K562 (cell line): ENCODE measurements at regions not wholly inside any gene's neighbourhood (a gene's known extent, or its start where the extent isn't known, plus 50 kb on each side); places are given as distances from the start of the nearest gene placed in this dataset.

Source experiments
- ATAC-seq: fragments of 200-7000 bp; cut with Tn5 transposase; 3 replicates; pipeline ENCODE4 v1.9.1; 2020; ENCODE audit warnings: moderate library complexity
- BruUV-seq: library from RNA; stranded (reverse); fragments of 400-500 nt; replicated peaks from 2 replicates; lab custom pipeline; 2021; lab: Mats Ljungman, UMichigan
- CTCF ChIA-PET: fragments of 300-600 bp; formaldehyde crosslinking; extraction: SDS; loops from one replicate; lab custom pipeline; 2021; ENCODE audit warnings: low intra/inter-chr PET ratio; lab: Yijun Ruan, JAX
- POLR2A ChIA-PET: fragments of 300-600, 350-650 bp; sonication (Branson Sonifier 250); formaldehyde crosslinking; extraction: SDS; loops from one replicate; lab custom pipeline; 2021; ENCODE audit warnings: antibody characterized with exemption, inconsistent platforms; lab: Yijun Ruan, JAX
- DNase-seq, 4 experiments: peaks; one replicate each; pipeline versions ENCODE4 v3.0.0 to v3.0.0-alpha.2; 2011 to 2018; ENCODE audit warnings: low spot score in 3 of 4, mixed read lengths in 3 of 4; ENCODE audit errors: extremely low read depth in 1 of 4
- FAIRE-seq: peaks from 2 replicates; lab custom pipeline; 2011; peaks lifted over from hg19 to GRCh38; lab: Jason Lieb, UNC
- H2AFZ ChIP-seq: 2 replicates; pipeline ENCODE4 v1.6.0; 2011; ENCODE audit warnings: low read depth, low read length, control low read depth, inconsistent platforms
- H3K27ac ChIP-seq: fragments of 200-600 bp; 3 replicates; pipeline ENCODE4 v1.8.0; 2011; ENCODE audit warnings: low read depth, mild to moderate bottlenecking, control low read depth, inconsistent platforms, low read length, moderate library complexity, mixed read lengths; ENCODE audit errors: extremely low read depth
- H3K27me3 ChIP-seq, 2 experiments: fragments of 300-600 bp in 1 of 2; 2 replicates in 1 of 2; 3 replicates in 1 of 2; pipeline versions ENCODE4 v1.6.0 to v1.8.0; 2011; ENCODE audit warnings: inconsistent platforms in 2 of 2, low read length in 2 of 2, mild to moderate bottlenecking in 1 of 2, mixed read lengths in 1 of 2, moderate library complexity in 1 of 2; ENCODE audit not compliant: control insufficient read depth in 2 of 2, insufficient read depth in 2 of 2
- H3K36me3 ChIP-seq: fragments of 300-600 bp; 3 replicates; pipeline ENCODE4 v1.8.0; 2011; ENCODE audit warnings: mild to moderate bottlenecking, low read length, inconsistent platforms; ENCODE audit not compliant: control insufficient read depth, insufficient read depth
- H3K4me1 ChIP-seq, 2 experiments: fragments of 200-600 bp in 1 of 2; replicated peaks in 1 of 2; 2 replicates in 1 of 2; 3 replicates in 1 of 2; pipeline versions ENCODE4 v1.5.1 to v1.8.0; 2011; ENCODE audit warnings: inconsistent platforms in 2 of 2, low read length in 2 of 2, mild to moderate bottlenecking in 1 of 2, mixed read lengths in 1 of 2, moderate library complexity in 1 of 2; ENCODE audit not compliant: control insufficient read depth in 2 of 2, insufficient read depth in 2 of 2
- H3K4me2 ChIP-seq: 2 replicates; pipeline ENCODE4 v1.6.1; 2011; ENCODE audit warnings: low read length, control low read depth, inconsistent platforms, mixed read lengths; ENCODE audit not compliant: insufficient read depth
- H3K4me3 ChIP-seq: fragments of 200-600 bp; sonication (generic), shearing (Covaris generic); 2 replicates; pipeline ENCODE4 v1.5.1; 2016; ENCODE audit warnings: control low read depth, inconsistent platforms
- H3K79me2 ChIP-seq: fragments of 200-600 bp; 3 replicates; pipeline ENCODE4 v1.8.0; 2011; ENCODE audit warnings: low read length, inconsistent platforms; ENCODE audit not compliant: control insufficient read depth, insufficient read depth
- H3K9ac ChIP-seq, 2 experiments: 2 replicates each; pipeline versions ENCODE4 v1.6.0 to v1.6.1; 2011; ENCODE audit warnings: low read depth in 2 of 2, low read length in 2 of 2, control low read depth in 1 of 2, inconsistent platforms in 1 of 2, mild to moderate bottlenecking in 1 of 2, mixed read lengths in 1 of 2; ENCODE audit not compliant: insufficient read depth in 1 of 2
- H3K9me1 ChIP-seq: one replicate; pipeline ENCODE4 v1.6.0; 2011; ENCODE audit warnings: inconsistent platforms, mild to moderate bottlenecking, low read length, moderate library complexity; ENCODE audit not compliant: control insufficient read depth, insufficient read depth
- H3K9me3 ChIP-seq: replicated peaks from 2 replicates; pipeline ENCODE4 v1.5.1; 2011; ENCODE audit warnings: low read depth, low read length, inconsistent platforms; ENCODE audit not compliant: control insufficient read depth, insufficient read depth
- H4K20me1 ChIP-seq: replicated peaks from 2 replicates; pipeline ENCODE4 v1.6.1; 2011; ENCODE audit warnings: low read length, inconsistent platforms, mixed read lengths; ENCODE audit not compliant: control insufficient read depth, insufficient read depth
- ATF3 ChIP-seq, 2 experiments: fragments of 450-650 bp in 1 of 2; sonication (generic) in 1 of 2; formaldehyde crosslinking in 1 of 2; IDR thresholded peaks in 1 of 2; conservative IDR thresholded peaks in 1 of 2; 2 replicates each; pipeline versions ENCODE4 v1.6.1 to v1.8.1; 2016 to 2023; ENCODE audit warnings: mild to moderate bottlenecking in 2 of 2, moderate library complexity in 2 of 2, inconsistent platforms in 1 of 2, missing genetic modification reagents in 1 of 2
- ATF4 ChIP-seq: fragments of 450-650 bp; formaldehyde crosslinking; IDR thresholded peaks from 2 replicates; pipeline ENCODE4 v1.4.0; 2022; ENCODE audit warnings: mild to moderate bottlenecking, moderate library complexity
- CLOCK ChIP-seq: fragments of 250-450 bp; sonication (Bioruptor Pico); IDR thresholded peaks from 2 replicates; pipeline ENCODE4 v1.4.0; 2020; ENCODE audit warnings: mild to moderate bottlenecking, moderate library complexity, borderline replicate concordance
- ELK1 ChIP-seq: sonication (generic); formaldehyde crosslinking; IDR thresholded peaks from 2 replicates; pipeline ENCODE4 v1.8.1; 2022; ENCODE audit warnings: missing genetic modification reagents
- ELK3 ChIP-seq: fragments of 450-650 bp; formaldehyde crosslinking; IDR thresholded peaks from 2 replicates; pipeline ENCODE4 v1.4.0; 2020; ENCODE audit warnings: mild to moderate bottlenecking
- FOXJ2 ChIP-seq: fragments of 200-800 bp; sonication (Bioruptor generic); IDR thresholded peaks from 2 replicates; pipeline ENCODE4 v1.6.1; 2016; ENCODE audit warnings: missing genetic modification characterization, missing compliant biosample characterization
- MAX ChIP-seq: sonication (generic); formaldehyde crosslinking; IDR thresholded peaks from 2 replicates; pipeline ENCODE4 v1.9.0; 2022; ENCODE audit warnings: mild to moderate bottlenecking, missing genetic modification reagents
- NELFE ChIP-seq: IDR thresholded peaks from 2 replicates; pipeline ENCODE4 v1.6.1; 2011; ENCODE audit warnings: mild to moderate bottlenecking; ENCODE audit not compliant: insufficient read depth, insufficient read length
- RBFOX2 ChIP-seq: fragments of 200-400 bp; formaldehyde crosslinking; IDR thresholded peaks from 2 replicates; pipeline ENCODE4 v1.6.1; 2017; ENCODE audit warnings: low read depth, mild to moderate bottlenecking, low read length, moderate library complexity
- RFX5 ChIP-seq: IDR thresholded peaks from 2 replicates; pipeline ENCODE4 v1.6.1; 2011; ENCODE audit warnings: low read depth, mild to moderate bottlenecking, improper control_type of control experiment, low read length
- RUNX1 ChIP-seq: sonication (generic); IDR thresholded peaks from 2 replicates; pipeline ENCODE4 v1.6.1; 2016; ENCODE audit warnings: antibody characterized with exemption, low read depth
- SAFB ChIP-seq: fragments of 200-400 bp; formaldehyde crosslinking; IDR thresholded peaks from 2 replicates; pipeline ENCODE4 v1.6.1; 2017; ENCODE audit warnings: low read depth, low read length, borderline replicate concordance
- SMARCA5 ChIP-seq: fragments of 450-650 bp; IDR thresholded peaks from 2 replicates; pipeline ENCODE4 v1.6.1; 2016
- ZBTB1 ChIP-seq: sonication (generic); formaldehyde crosslinking; IDR thresholded peaks from 2 replicates; pipeline ENCODE4 v1.8.1; 2023; ENCODE audit warnings: missing genetic modification reagents, low read depth, mild to moderate bottlenecking, borderline replicate concordance
- ZNF644 ChIP-seq: fragments of 200-800 bp; sonication (Bioruptor generic); IDR thresholded peaks from 2 replicates; pipeline ENCODE4 v1.6.1; 2016; ENCODE audit warnings: low read depth, missing genetic modification characterization, missing compliant biosample characterization
- WGBS: fragments of 100-300 bp; shearing (Covaris generic); methylation state at CpG from one replicate; pipeline ENCODE4 v1.1.6; 2016; ENCODE audit warnings: low coverage, mixed read lengths; ENCODE audit not compliant: insufficient coverage; ENCODE audit errors: missing lambda C conversion rate; 5-methylcytosine and 5-hydroxymethylcytosine counted together
- in situ Hi-C: fragments of 300-500 bp; cut with MboI; formaldehyde crosslinking; loops from 4 replicates; pipeline ENCODE4 v1.15.0; 2018; ENCODE audit warnings: inconsistent platforms, mixed read lengths
- intact Hi-C: fragments of 100-400 bp; cut with micrococcal nuclease; formaldehyde crosslinking; loops from 2 replicates; pipeline ENCODE4 v1.14.2; 2022

GRCh38 chr4:188299161-188299560, 159.9 kb downstream of the TRIML1 start:
- no TSS peak for BruUV-seq
- Histone ChIP-seq H3K4me1 (no peaks in the 10 kb centered on the region), H3K27ac (no peak overlapping the region), H3K9me3 (no peaks in the 10 kb centered on the region), H3K9ac (no peak overlapping the region), H3K4me2 (no peak overlapping the region), H2AFZ (no peak overlapping the region), H3K4me3 (no peak overlapping the region), H3K79me2 (no peaks in the 10 kb centered on the region), H4K20me1 (no peaks in the 10 kb centered on the region; the same call in 1 of the 2 replicates), H3K9me1 (no peaks in the 10 kb centered on the region), H3K27me3 (no peaks in the 10 kb centered on the region), H3K36me3 (no peaks in the 10 kb centered on the region)
- no peak for ATAC-seq
- FAIRE-seq, result no peak
- CTCF ChIA-PET, result no interaction called here
- in situ Hi-C loops (no loop called here), intact Hi-C loops (no loop called here)
- WGBS, result 0% methylated on average over 7 of the region's 7 CpGs
- no peak for DNase-seq
- POLR2A ChIA-PET, result no interaction called here
- no peak for TF ChIP-seq ATF3 (IDR thresholded peaks at IDR 0.05)
- TF ChIP-seq ATF3 (CRISPR knock-in tag; conservative IDR thresholded peaks at IDR 0.05), result no peak
- no peak for TF ChIP-seq ZBTB1 (CRISPR knock-in tag)
- no peak for TF ChIP-seq RFX5
- TF ChIP-seq ATF4 (CRISPR knock-in tag), result no peak
- TF ChIP-seq RBFOX2, result no peak
- no peak for TF ChIP-seq ELK3 (CRISPR knock-in tag)
- no peak for TF ChIP-seq SMARCA5
- TF ChIP-seq CLOCK (CRISPR knock-in tag), result no peak
- TF ChIP-seq FOXJ2 (tag), result no peak
- TF ChIP-seq SAFB, result no peak
- no peak for TF ChIP-seq ELK1 (CRISPR knock-in tag)
- no peak for TF ChIP-seq MAX (CRISPR knock-in tag)
- TF ChIP-seq ZNF644 (tag), result no peak
- TF ChIP-seq RUNX1, result no peak
- no peak for TF ChIP-seq NELFE
